GM12872 (cell line): ENCODE measurements at regions not wholly inside any gene's neighbourhood (a gene's known extent, or its start where the extent isn't known, plus 50 kb on each side); places are given as distances from the start of the nearest gene placed in this dataset.

Experiments
- TF ChIP-seq, protein P1 (sequence below): IDR thresholded peaks from 3 replicates; pipeline ENCODE4 v1.5.1; 2011; ENCODE audit warnings: low read depth, mild to moderate bottlenecking, low read length, moderate library complexity; ENCODE audit not compliant: insufficient read depth

DNA sequence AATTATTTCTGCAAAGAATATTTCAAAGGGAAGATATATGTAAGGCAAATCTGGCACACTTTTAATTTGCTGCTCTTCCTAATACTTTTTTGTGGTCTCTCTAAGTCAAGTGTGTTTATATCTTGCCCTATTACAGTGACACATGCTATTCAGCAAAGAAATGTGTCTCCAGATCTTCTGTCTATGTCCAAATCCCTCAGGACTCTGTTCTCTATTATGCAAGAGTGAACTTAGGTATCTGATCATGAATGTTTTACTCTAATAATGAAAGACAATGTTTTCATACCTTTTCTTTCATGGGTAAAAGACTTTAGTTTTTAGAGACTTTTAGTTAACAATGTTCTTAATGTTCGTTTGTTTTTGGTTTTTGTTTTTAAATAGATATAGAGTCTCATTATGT lies 255.4 kb upstream of the DAB2 start:
- TF ChIP-seq, protein P1, sequence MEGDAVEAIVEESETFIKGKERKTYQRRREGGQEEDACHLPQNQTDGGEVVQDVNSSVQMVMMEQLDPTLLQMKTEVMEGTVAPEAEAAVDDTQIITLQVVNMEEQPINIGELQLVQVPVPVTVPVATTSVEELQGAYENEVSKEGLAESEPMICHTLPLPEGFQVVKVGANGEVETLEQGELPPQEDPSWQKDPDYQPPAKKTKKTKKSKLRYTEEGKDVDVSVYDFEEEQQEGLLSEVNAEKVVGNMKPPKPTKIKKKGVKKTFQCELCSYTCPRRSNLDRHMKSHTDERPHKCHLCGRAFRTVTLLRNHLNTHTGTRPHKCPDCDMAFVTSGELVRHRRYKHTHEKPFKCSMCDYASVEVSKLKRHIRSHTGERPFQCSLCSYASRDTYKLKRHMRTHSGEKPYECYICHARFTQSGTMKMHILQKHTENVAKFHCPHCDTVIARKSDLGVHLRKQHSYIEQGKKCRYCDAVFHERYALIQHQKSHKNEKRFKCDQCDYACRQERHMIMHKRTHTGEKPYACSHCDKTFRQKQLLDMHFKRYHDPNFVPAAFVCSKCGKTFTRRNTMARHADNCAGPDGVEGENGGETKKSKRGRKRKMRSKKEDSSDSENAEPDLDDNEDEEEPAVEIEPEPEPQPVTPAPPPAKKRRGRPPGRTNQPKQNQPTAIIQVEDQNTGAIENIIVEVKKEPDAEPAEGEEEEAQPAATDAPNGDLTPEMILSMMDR = no peak

DNA sequence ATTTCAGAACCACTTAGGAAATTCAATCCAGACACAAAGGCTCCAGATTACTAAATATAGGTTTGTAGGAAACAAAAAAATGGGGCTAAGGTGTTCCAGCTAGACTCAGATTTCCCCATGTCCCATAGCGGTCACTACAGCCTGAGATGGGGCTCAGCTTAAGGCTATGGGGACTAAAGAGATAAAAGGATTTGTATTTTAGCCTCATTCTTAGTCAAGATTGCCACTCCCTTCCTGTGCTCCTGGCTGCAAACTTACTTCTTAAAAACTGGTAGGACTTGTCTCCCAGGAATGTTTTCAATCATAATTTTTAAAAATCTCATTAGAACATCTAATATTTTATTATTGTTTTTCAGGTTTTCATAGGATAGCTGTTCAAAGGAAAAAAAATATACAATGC lies 253.8 kb upstream of the DAB2 start:
- TF ChIP-seq, protein P1 = no peak

DNA sequence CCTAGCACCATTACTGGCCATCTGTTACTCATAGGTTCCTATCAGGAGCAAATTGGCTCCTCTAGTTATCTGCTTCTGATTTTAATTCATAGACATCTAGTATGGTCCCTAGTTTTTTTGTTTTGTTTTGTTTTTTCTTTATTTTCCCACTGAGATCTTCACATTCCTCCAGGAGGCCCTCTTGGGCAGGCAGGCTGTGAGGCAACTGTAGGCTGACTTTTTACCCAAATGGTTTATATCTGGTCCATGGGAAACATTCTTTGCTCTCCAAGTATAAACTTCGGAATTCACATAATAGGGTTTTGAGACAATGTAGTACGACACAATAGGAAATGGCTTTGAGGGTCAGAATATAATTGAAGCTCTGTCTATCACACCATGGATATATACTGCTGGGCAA lies 250.9 kb upstream of the DAB2 start:
- TF ChIP-seq, protein P1 = no peak

DNA sequence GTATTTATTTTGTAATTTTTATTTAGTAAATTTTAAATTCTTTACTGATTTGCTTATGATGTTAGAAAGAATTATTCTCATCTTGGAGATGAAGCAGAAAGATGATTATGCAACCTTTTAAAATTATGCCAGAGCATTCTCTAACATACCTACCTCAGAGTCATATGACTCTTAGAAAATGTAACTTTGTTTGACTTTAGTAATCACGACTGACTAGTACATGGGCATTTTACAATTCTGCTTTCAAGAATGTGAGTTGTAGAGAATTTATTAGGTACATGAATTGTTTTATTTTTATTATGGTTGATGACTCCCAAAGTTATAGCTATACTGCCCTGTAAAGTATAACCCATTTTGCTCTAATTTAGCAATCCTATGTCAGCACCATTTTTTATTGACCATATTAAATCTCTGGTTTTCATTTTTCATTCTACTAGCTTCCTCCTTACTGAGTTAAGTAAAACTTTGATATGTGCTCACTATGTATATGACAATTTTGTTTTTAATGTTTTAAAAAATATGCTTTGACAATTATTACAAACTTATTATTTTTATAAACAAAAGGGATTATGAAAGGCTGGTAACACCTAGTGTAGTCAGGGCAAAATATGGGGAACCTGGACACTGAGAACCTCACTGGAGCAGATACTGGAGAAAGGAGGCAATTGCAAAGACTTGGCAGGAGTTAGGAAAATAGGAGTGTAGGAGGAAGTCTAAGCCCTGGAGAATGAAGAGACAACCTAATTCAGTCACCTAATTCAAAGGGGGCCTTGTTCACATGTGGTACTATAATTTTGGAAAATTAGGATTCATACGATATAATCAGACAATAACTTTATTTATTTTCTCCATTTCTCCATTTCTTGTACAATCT lies 249.7 kb upstream of the DAB2 start:
- TF ChIP-seq, protein P1 = no peak

DNA sequence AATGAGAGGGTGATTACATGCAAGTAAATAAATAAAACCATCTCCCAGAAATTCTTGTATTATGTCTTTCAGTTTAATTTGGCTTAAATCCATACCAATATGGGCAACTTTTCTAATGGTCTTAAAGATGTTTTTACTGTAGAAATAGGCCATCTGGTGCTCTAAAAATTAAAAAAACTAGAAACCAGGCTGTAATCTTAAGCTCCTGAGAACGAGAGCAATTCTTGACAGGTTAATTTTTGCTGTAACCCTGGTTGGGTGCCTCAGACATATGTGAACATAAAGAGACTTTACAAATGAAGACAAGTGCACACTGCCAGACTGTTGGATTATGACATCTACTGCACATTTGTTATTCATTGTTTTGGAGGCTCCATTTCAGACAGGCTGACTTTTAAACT lies 246.8 kb upstream of the DAB2 start:
- TF ChIP-seq, protein P1 = no peak

DNA sequence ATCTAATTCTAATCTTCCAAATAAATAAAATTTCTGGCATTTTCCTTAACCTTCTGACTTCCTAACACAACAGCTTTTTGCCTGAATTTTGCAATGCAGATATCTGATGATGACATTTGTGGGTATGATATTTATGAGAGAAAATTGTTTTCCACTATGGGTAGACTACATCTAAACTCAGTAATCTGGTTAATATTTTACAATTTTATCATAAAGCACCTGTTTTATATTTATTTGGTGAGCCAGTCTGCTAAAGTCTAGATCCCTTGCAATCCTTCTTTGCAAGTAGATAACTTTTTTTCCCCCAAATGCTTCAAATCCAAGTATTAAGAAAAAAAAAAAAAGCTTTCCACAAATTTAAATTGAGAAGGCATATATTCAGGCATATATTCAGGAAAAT lies 246.2 kb upstream of the DAB2 start:
- TF ChIP-seq, protein P1 = no peak

DNA sequence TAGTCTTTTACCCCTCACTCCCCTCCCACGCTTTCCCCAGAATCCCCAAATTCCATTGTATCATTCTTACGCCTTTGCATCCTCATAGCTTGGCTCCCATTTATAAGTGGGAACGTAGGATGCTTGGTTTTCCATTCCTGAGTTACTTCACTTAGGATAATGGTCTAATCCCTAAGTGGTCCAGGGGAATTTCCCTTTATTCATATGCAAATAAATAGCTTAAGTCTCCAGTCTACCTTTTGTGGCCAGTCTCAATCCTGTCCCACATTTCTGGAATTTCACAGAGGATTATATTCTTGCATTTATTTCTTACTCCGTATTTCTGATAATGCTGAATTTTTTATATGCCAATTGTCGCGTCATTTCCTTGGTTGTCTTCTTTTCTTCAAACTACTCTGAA lies 245.6 kb upstream of the DAB2 start:
- TF ChIP-seq, protein P1 = no peak
